ENCODE measurements at regions not wholly inside any gene's neighbourhood (a gene's known extent, or its start where the extent isn't known, plus 50 kb on each side); places are given as distances from the start of the nearest gene placed in this dataset.

GRCh38 chr7:16935341-16935735 is 53.6 kb upstream of the AGR3 start:
- dilution Hi-C loops (cut with MboI; ENCODE audit: extremely low pct_ligation_motif_present, low sequenced_read_pairs): no loop called here

GRCh38 chr7:16936626-16937422 is 55.0 kb upstream of the AGR3 start:
- TF ChIP-seq EZH2 (IDR thresholded peaks at IDR 0.05; ENCODE audit: low read length) (no peak), CTCF (optimal IDR thresholded peaks at IDR 0.05 in 1 of 3, IDR thresholded peaks at IDR 0.05 in 1 of 3, conservative IDR thresholded peaks at IDR 0.05 in 1 of 3; ENCODE audit: extremely low read depth in 1 of 3, insufficient read depth in 2 of 3, low read length in 3 of 3) (no peak)
- DNase-seq (ENCODE audit: low read depth, low spot score): no peak
- Histone ChIP-seq H3K4me1 (ENCODE audit: control insufficient read depth, extremely low read depth, insufficient read depth, low read length) (peaks cover 22% of the 10 kb centered on the region), H3K9me3 (ENCODE audit: control insufficient read depth, low read depth, low read length) (no peaks in the 10 kb centered on the region), H3K4me2 (ENCODE audit: control insufficient read depth, extremely low read depth, insufficient read depth, low read depth, low read length) (no peak overlapping the region), H3K79me2 (ENCODE audit: control insufficient read depth, insufficient read depth, low read length) (no peaks in the 10 kb centered on the region), H3K4me3 (ENCODE audit: control insufficient read depth in 2 of 3, extremely low read depth in 1 of 3, insufficient read depth in 2 of 3, low read depth in 1 of 3, low read length in 3 of 3) (no peak overlapping the region), H3K9me1 (ENCODE audit: control insufficient read depth, extremely low read depth, insufficient read depth, low read length) (no peaks in the 10 kb centered on the region), H2AFZ (ENCODE audit: control insufficient read depth, low read length) (no peak overlapping the region), H3K27ac (ENCODE audit: control insufficient read depth, insufficient read depth, low read length) (no peak overlapping the region), H4K20me1 (ENCODE audit: control insufficient read depth, extremely low read depth, insufficient read depth, low read length) (no peaks in the 10 kb centered on the region), H3K9ac (ENCODE audit: control insufficient read depth, extremely low read depth, insufficient read depth, low read length) (no peak overlapping the region), H3K36me3 (ENCODE audit: control insufficient read depth in 2 of 2, extremely low read depth in 1 of 2, insufficient read depth in 2 of 2, low read length in 2 of 2) (no peaks in the 10 kb centered on the region), H3K27me3 (ENCODE audit: control insufficient read depth, extremely low read depth, insufficient read depth, low read length) (no peaks in the 10 kb centered on the region)
- no peak for FAIRE-seq
- dilution Hi-C loops (cut with MboI; ENCODE audit: extremely low pct_ligation_motif_present, low sequenced_read_pairs): no loop called here

More at GRCh38 chr7:16935341-16935735, 53.6 kb upstream of the AGR3 start:
- Histone ChIP-seq H4K20me1 (ENCODE audit: control insufficient read depth, extremely low read depth, insufficient read depth, low read length) (no peaks in the 10 kb centered on the region), H3K36me3 (ENCODE audit: control insufficient read depth in 2 of 2, extremely low read depth in 1 of 2, insufficient read depth in 2 of 2, low read length in 2 of 2) (no peaks in the 10 kb centered on the region), H3K27ac (ENCODE audit: control insufficient read depth, insufficient read depth, low read length) (peak overlapping the region; percentile 27), H3K9ac (ENCODE audit: control insufficient read depth, extremely low read depth, insufficient read depth, low read length) (no peak overlapping the region), H3K4me2 (ENCODE audit: control insufficient read depth, extremely low read depth, insufficient read depth, low read depth, low read length) (peak overlapping the region; percentile 9), H3K9me1 (ENCODE audit: control insufficient read depth, extremely low read depth, insufficient read depth, low read length) (no peaks in the 10 kb centered on the region), H3K4me1 (ENCODE audit: control insufficient read depth, extremely low read depth, insufficient read depth, low read length) (peaks cover 22% of the 10 kb centered on the region), H3K9me3 (ENCODE audit: control insufficient read depth, low read depth, low read length) (no peaks in the 10 kb centered on the region), H2AFZ (ENCODE audit: control insufficient read depth, low read length) (no peak overlapping the region), H3K4me3 (ENCODE audit: control insufficient read depth in 2 of 3, extremely low read depth in 1 of 3, insufficient read depth in 2 of 3, low read depth in 1 of 3, low read length in 3 of 3) (no peak overlapping the region), H3K27me3 (ENCODE audit: control insufficient read depth, extremely low read depth, insufficient read depth, low read length) (no peaks in the 10 kb centered on the region), H3K79me2 (ENCODE audit: control insufficient read depth, insufficient read depth, low read length) (no peaks in the 10 kb centered on the region)
- DNase-seq (ENCODE audit: low read depth, low spot score): peak; percentile 57
- FAIRE-seq: peak; percentile 78
- TF ChIP-seq EZH2 (IDR thresholded peaks at IDR 0.05; ENCODE audit: low read length) (no peak), CTCF (optimal IDR thresholded peaks at IDR 0.05 in 1 of 3, IDR thresholded peaks at IDR 0.05 in 1 of 3, conservative IDR thresholded peaks at IDR 0.05 in 1 of 3; ENCODE audit: extremely low read depth in 1 of 3, insufficient read depth in 2 of 3, low read length in 3 of 3) (no peak)

Measured in keratinocyte (primary cell).